CD14-positive monocyte (primary cell): ENCODE measurements at regions not wholly inside any gene's neighbourhood (a gene's known extent, or its start where the extent isn't known, plus 50 kb on each side); places are given as distances from the start of the nearest gene placed in this dataset.

Source experiments
- DNase-seq, 3 donors: peaks; one replicate each; pipeline ENCODE4 v3.0.0-alpha.2; 2011 to 2022
- H2AFZ ChIP-seq: 2 replicates; pipeline ENCODE4 v1.6.0; 2012; ENCODE audit warnings: mild to moderate bottlenecking, low read depth, low read length, inconsistent platforms; ENCODE audit not compliant: insufficient read depth, poor library complexity, severe bottlenecking
- H3K27ac ChIP-seq, 2 donors: 1 replicate in 1 of 2; 2 replicates in 1 of 2; pipeline ENCODE4 v1.5.1; 2012 to 2013; ENCODE audit warnings: low read length in 2 of 2, control low read depth in 1 of 2, inconsistent platforms in 1 of 2, low read depth in 1 of 2, mild to moderate bottlenecking in 1 of 2
- H3K27me3 ChIP-seq, 2 donors: one replicate each; pipeline versions ENCODE4 v1.6.0 to v1.6.1; 2011 to 2013; ENCODE audit warnings: low read length in 2 of 2; ENCODE audit not compliant: control insufficient read depth in 2 of 2, insufficient read depth in 2 of 2
- H3K36me3 ChIP-seq, 2 donors: replicated peaks in 1 of 2; 1 replicate in 1 of 2; 2 replicates in 1 of 2; pipeline versions ENCODE4 v1.5.1 to v1.6.1; 2012 to 2013; ENCODE audit warnings: low read length in 2 of 2, control low read depth in 1 of 2, inconsistent platforms in 1 of 2, mild to moderate bottlenecking in 1 of 2; ENCODE audit not compliant: insufficient read depth in 2 of 2, control insufficient read depth in 1 of 2
- H3K4me1 ChIP-seq, 2 donors: 1 replicate in 1 of 2; 2 replicates in 1 of 2; pipeline versions ENCODE4 v1.5.1 to v1.6.1; 2012 to 2013; ENCODE audit warnings: low read length in 2 of 2, control low read depth in 1 of 2, inconsistent platforms in 1 of 2, mild to moderate bottlenecking in 1 of 2, moderate library complexity in 1 of 2; ENCODE audit not compliant: insufficient read depth in 2 of 2, control insufficient read depth in 1 of 2
- H3K4me2 ChIP-seq: replicated peaks from 2 replicates; pipeline ENCODE3; 2012; ENCODE audit warnings: low read length, moderate library complexity, mild to moderate bottlenecking; ENCODE audit not compliant: poor library complexity, severe bottlenecking; ENCODE audit errors: extremely low read depth
- H3K4me3 ChIP-seq, 3 experiments: fragments of 200-600 bp in 1 of 3; sonication (generic) in 1 of 3; replicated peaks in 1 of 3; 1 replicate in 2 of 3; 2 replicates in 1 of 3; pipeline ENCODE4 v1.5.1; 2011 to 2013; ENCODE audit warnings: low read length in 3 of 3, mild to moderate bottlenecking in 3 of 3, control low read depth in 2 of 3, low read depth in 2 of 3, inconsistent platforms in 1 of 3, moderate library complexity in 1 of 3
- H3K79me2 ChIP-seq: 2 replicates; pipeline ENCODE4 v1.6.0; 2012; ENCODE audit warnings: mild to moderate bottlenecking, control low read depth, inconsistent platforms, low read length, moderate library complexity; ENCODE audit not compliant: insufficient read depth
- H3K9ac ChIP-seq: 2 replicates; pipeline ENCODE4 v1.6.0; 2017; ENCODE audit warnings: low read length, mild to moderate bottlenecking; ENCODE audit not compliant: insufficient read depth, poor library complexity, severe bottlenecking
- H3K9me3 ChIP-seq, 2 donors: replicated peaks in 1 of 2; 1 replicate in 1 of 2; 2 replicates in 1 of 2; pipeline versions ENCODE4 v1.5.1 to v1.6.1; 2012 to 2013; ENCODE audit warnings: low read length in 2 of 2, control low read depth in 1 of 2; ENCODE audit not compliant: control insufficient read depth in 1 of 2, insufficient read depth in 1 of 2
- H4K20me1 ChIP-seq: 2 replicates; pipeline ENCODE4 v1.6.0; 2012; ENCODE audit warnings: mild to moderate bottlenecking, low read length, control low read depth, moderate library complexity; ENCODE audit not compliant: insufficient read depth
- H3K27ac Mint-ChIP-seq, 7 donors: one replicate each; pipeline ENCODE4 v1.8.0; 2020; ENCODE audit warnings: mild to moderate bottlenecking in 7 of 7, mixed read lengths in 7 of 7, moderate library complexity in 6 of 7, inconsistent platforms in 2 of 7
- H3K27me3 Mint-ChIP-seq, 3 donors: one replicate each; pipeline ENCODE4 v1.8.0; 2021 to 2022; ENCODE audit warnings: low read depth in 3 of 3, mild to moderate bottlenecking in 3 of 3, mixed read lengths in 3 of 3, moderate library complexity in 3 of 3, inconsistent platforms in 1 of 3
- H3K36me3 Mint-ChIP-seq, 2 donors: one replicate each; pipeline ENCODE4 v1.8.0; 2020; ENCODE audit warnings: mixed read lengths in 2 of 2, inconsistent platforms in 1 of 2, mild to moderate bottlenecking in 1 of 2
- H3K4me1 Mint-ChIP-seq: one replicate; pipeline ENCODE4 v1.8.0; 2020; ENCODE audit warnings: mild to moderate bottlenecking, mixed read lengths
- H3K4me3 Mint-ChIP-seq, 2 donors: one replicate each; pipeline ENCODE4 v1.8.0; 2020; ENCODE audit warnings: mild to moderate bottlenecking in 2 of 2, mixed read lengths in 2 of 2, moderate library complexity in 1 of 2
- H3K9me3 Mint-ChIP-seq, 7 donors: one replicate each; pipeline ENCODE4 v1.8.0; 2020 to 2022; ENCODE audit warnings: mixed read lengths in 7 of 7, mild to moderate bottlenecking in 6 of 7, moderate library complexity in 6 of 7, inconsistent platforms in 2 of 7
- CTCF ChIP-seq: fragments of 200-600 bp; IDR thresholded peaks from one replicate; pipeline ENCODE4 v1.8.0; 2022; ENCODE audit warnings: antibody characterized with exemption, mild to moderate bottlenecking
- WGBS: methylation state at CpG from one replicate; pipeline ENCODE4 v1.1.5; 2013; ENCODE audit warnings: missing lambda C conversion rate; ENCODE audit not compliant: insufficient coverage; 5-methylcytosine and 5-hydroxymethylcytosine counted together
- intact Hi-C, 2 donors: fragments of 100-400 bp; cut with micrococcal nuclease; formaldehyde crosslinking; loops; one replicate each; pipeline versions ENCODE4 v1.15.0 to v1.15.1; 2023

GRCh38 chr11:27228906-27229290 lies 134.1 kb downstream of the CCDC34 start:
- no peak for DNase-seq
- Histone ChIP-seq H3K27me3 (no peaks in the 10 kb centered on the region), H3K79me2 (no peaks in the 10 kb centered on the region), H3K4me1 (no peaks in the 10 kb centered on the region), H3K36me3 (no peaks in the 10 kb centered on the region), H2AFZ (no peak overlapping the region), H4K20me1 (no peaks in the 10 kb centered on the region), H3K27ac (no peak overlapping the region), H3K9me3 (no peaks in the 10 kb centered on the region), H3K9ac (no peak overlapping the region), H3K4me3 (no peak overlapping the region), H3K4me2 (no peak overlapping the region)
- intact Hi-C loops = no loop called here
- Mint-ChIP-seq H3K4me3 (no peak overlapping the region), H3K27ac (no peak overlapping the region), H3K9me3 (peaks cover 0 to 3% (median 1%) of the 10 kb centered on the region in 7 donors), H3K4me1 (no peaks in the 10 kb centered on the region), H3K27me3 (peaks cover 0 to 3% (median 1%) of the 10 kb centered on the region in 3 donors), H3K36me3 (no peaks in the 10 kb centered on the region)
- no peak for TF ChIP-seq CTCF
- no CpG with 5 or more reads among the region's 2 CpGs for WGBS

GRCh38 chr11:27228232-27228905 lies 134.6 kb downstream of the CCDC34 start:
- H3K4me2 ChIP-seq = no peak overlapping the region
- H3K27me3 ChIP-seq = no peaks in the 10 kb centered on the region
- H3K9me3 ChIP-seq = no peaks in the 10 kb centered on the region
- H3K27ac Mint-ChIP-seq = no peak overlapping the region
- no peaks in the 10 kb centered on the region for H4K20me1 ChIP-seq
- H3K79me2 ChIP-seq = no peaks in the 10 kb centered on the region
- no peak overlapping the region for H2AFZ ChIP-seq
- DNase-seq = no peak
- WGBS = 47% methylated on average over 3 of the region's 7 CpGs
- no peaks in the 10 kb centered on the region for H3K4me1 Mint-ChIP-seq
- no peaks in the 10 kb centered on the region for H3K36me3 Mint-ChIP-seq
- peaks cover 0 to 3% (median 1%) of the 10 kb centered on the region in 7 donors for H3K9me3 Mint-ChIP-seq
- H3K4me3 Mint-ChIP-seq = no peak overlapping the region
- intact Hi-C loops = no loop called here
- no peaks in the 10 kb centered on the region for H3K36me3 ChIP-seq
- no peak overlapping the region for H3K27ac ChIP-seq
- H3K4me3 ChIP-seq = no peak overlapping the region
- no peak overlapping the region for H3K9ac ChIP-seq
- TF ChIP-seq CTCF = no peak
- H3K4me1 ChIP-seq = no peaks in the 10 kb centered on the region
- peaks cover 0 to 3% (median 1%) of the 10 kb centered on the region in 3 donors for H3K27me3 Mint-ChIP-seq
